Skeletal muscle cell (primary cell): ENCODE measurements at regions not wholly inside any gene's neighbourhood (a gene's known extent, or its start where the extent isn't known, plus 50 kb on each side); places are given as distances from the start of the nearest gene placed in this dataset.
"Not testable (repeated sequence)": the region's sequence is repeated elsewhere in the genome, so short reads cannot be mapped to it uniquely, and the experiment has no call there.

Experiments used
- DNase-seq: peaks from one replicate; pipeline ENCODE4 v3.0.0-alpha.2; 2010; ENCODE audit warnings: low read depth
- H3K4me3 ChIP-seq: 2 replicates; pipeline ENCODE4 v1.5.1; 2011; ENCODE audit warnings: low read depth, mild to moderate bottlenecking, control low read depth, low read length, moderate library complexity

DNA sequence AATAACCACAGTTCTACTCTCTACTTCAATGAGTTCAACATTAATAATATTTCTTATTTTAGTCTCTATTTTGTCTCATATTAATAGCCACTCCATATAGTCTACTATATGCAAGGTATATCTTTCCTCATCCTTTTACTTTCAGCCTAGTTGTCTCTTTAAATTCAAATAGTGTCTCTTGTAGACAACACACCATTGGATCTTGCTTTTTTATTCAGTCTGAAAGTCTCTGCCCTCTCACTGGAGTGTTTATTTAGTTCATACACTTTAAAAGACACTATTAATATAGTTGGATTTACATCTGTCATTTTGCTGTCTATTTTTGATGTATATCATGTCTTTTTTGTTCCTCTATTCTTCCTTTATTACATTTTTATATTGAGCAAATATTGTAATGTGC is 103.5 kb downstream of the RFPL4B start:
- no peak for DNase-seq
- H3K4me3 ChIP-seq = no peak overlapping the region

DNA sequence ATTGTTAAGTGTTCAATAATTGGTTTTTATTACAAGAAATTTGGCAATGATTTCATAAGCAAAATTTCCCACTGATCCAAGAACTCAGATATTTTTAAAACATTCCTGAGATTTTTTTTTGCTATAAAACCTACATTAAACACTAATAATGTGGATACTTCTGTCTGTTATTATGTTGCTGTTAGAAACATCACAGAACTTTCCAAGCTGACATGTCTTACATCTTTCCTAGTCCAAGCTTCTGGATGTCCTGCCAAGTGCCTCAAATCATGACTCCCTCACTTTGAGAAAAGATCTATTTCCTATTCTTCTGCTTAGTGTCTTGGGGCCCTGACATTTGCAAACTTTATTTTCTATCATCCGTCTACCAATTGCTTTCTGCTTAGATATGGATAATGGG is 110.8 kb downstream of the RFPL4B start:
- H3K4me3 ChIP-seq = no peak overlapping the region
- DNase-seq = no peak

DNA sequence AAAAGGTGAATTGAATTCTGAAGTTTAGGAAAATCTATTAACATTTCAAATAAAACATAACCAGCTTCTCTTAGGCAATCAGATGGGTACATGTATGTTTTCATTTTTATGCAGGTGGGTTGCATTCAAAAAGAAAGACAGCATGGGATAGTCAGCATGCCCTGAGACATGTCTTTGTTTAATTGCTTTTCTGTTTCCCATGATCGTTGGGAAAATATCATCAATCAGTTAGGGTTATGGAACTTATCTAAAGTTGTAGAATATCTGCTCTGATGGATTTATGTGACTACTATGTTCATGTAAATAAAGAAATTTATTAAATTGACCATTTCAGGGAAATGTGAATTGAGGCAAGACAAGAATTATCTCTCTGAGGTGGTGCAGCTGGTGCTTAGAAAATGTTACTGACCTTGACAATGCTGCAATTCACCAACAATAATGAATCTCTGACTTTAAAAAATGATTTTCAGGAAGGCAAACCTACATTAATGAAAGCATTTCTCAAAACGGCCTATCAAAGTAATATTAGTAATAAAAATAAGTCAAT is 112.7 kb downstream of the RFPL4B start:
- H3K4me3 ChIP-seq = no peak overlapping the region
- no peak for DNase-seq

DNA sequence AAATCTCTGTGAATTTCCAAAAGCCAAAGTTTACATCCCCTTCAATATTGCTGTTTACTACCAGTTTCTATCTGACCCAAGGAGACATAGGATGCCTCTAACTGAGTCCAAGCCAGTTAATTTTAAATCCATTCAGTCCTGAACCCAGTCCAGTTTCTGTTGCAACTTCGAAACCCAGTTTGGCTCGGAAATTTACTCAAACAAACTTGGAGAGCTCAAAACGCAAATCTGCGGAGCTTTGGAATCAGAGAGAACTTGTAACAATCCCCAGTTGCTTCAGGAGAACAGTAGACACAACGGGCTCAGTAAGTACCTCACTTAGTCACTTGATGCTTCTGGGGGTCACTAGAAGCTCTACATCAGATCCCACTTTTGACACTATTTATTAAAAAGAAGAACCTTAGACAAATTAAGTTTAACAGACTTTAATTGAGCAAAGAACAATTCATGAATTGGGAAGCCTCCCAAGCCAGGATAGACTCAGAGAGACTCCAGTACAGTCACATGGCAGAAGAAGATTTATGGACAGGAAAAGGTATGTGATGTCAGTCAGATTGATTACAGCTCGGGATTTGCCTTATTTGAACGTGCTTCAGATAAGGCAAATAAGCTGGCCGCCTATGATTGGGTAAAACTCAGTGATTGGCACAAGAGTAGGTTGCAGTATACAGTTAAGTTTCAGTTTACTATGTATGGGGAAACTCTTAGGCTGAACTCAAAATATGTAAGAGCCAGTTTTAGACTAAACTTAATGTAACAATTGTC is 118.0 kb downstream of the RFPL4B start:
- H3K4me3 ChIP-seq = no peak overlapping the region
- no peak for DNase-seq

DNA sequence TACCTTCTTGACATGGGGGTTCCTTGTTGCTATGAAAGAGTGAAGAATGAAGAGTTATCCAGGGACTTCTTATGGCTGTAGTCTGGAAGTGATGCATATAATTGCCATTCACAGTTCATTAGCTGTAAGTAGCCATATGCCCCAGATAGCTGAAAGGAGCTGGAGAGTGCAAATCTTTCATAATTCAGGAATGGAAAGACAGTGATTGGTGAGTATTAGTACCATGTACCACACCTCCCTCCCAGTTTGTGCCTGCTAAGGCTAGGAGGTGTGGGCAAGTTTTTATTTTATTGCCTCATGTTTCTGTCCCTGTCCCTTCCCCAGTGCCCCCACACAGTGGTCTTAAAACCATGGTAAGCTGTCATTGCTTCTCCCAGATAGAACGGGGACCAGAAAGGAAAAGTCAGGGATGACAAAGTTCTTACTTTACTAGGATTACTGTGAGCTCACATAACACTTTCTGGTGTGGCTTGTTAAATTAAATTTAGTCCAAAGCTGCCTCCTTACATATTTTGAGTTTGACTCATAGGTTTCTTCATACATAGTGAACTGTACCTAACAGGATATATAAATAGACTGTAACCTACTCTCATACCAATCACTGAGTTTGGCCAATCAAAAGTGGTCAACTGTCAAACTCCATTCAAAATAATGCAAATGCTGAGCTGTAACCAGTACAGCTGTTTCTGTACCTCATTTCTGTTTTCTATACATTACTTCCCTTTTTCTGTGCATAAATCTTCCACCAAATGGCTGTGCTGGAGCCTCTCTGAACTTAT is 119.4 kb downstream of the RFPL4B start:
- peak; percentile 29 for DNase-seq
- no peak overlapping the region for H3K4me3 ChIP-seq

DNA sequence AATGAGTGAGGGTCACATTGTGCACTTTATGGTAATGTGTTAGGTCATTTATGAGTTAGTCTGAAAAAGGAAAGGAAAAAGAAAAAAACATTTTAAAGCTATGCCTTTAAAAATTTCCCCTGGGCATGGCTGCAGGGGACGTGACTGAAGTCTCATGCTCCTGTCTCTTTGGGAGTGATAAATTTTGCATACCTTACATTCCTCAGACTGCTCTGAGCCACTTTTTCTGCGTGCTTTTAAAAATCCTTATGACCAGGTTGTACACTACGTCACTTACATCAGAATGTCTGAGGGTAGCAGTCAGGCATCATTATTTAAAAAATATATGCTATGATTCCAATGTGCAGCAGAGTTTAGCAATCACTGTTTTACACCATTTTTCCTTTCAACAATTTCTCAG is 121.2 kb downstream of the RFPL4B start:
- DNase-seq = no peak
- no peak overlapping the region for H3K4me3 ChIP-seq

DNA sequence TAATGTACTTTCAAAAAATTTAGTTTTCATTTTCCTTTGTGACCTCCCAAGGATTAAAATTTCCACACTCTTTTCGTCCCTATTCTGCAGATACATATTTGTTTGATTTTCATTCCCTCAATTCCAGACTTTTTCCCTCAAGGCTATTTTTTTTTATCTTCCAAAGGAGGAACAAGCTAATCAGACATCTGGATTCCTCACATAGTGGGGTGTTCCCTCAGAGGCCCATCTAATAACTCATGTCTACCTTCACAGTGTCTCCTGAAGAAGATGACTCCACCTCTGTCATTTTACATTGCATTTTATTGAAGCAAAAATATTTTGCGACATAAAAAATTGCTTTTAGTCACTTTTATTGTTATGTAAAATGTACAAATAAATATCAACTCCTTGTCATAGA is 122.2 kb downstream of the RFPL4B start:
- H3K4me3 ChIP-seq = no peak overlapping the region

DNA sequence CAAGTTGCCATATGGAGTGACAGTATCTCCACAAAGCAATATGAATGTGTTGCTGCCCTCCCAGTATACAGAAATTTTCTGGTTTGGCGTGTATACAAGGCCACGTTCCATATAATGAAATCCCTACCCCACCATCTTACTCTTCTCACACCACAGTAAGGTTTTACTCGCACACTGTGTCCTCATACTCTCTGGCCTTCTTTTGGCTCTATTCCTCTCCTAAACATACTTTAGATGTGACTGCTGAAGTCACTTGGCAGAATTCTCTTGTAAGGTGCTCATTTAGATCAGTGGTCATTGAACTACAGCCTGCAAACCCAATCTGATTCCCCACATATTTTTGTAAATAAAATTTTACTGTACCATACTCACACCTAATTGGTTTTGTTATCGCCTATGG is 123.2 kb downstream of the RFPL4B start:
- DNase-seq = no peak
- H3K4me3 ChIP-seq = no peak overlapping the region

More for the DNA sequence above, 122.2 kb downstream of the RFPL4B start:
- DNase-seq = no peak

DNA sequence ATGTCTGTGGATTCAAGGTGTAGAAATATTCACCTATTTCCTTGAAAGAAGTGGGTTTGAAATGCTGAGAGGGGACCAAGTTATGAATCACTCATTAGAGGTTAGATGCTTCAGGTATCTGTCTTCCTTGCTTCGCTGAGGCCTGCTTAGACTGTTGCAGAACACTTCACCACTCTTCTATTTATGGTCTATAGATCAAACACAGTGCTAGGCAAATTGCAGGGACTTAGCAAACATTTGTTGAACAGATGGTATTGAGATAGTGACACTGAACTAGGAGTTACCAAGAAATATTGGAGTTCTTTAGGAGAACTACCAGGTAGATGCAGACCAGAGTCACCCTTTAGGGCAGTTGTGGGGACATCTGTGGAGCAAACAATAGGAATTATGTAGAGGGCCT is 123.8 kb downstream of the RFPL4B start:
- no peak overlapping the region for H3K4me3 ChIP-seq
- no peak for DNase-seq

DNA sequence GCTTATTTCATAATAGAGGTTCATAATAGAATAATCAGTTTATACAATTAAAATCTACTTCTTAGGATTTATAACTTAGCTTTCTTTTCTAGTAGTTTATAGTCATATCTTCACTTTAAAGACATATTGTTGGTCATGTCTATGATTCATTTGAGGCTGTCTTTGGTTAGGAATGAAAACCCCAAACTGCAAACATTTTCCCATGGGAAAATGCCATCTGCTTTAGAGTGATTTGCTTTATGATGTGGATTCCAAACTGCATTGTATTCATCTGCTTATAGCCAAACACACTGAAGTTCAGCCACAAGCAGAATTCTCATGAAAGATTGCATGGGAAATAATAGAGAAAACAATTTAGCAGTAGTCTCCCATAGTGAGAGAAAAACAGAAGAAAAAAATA is 128.0 kb downstream of the RFPL4B start:
- no peak overlapping the region for H3K4me3 ChIP-seq
- DNase-seq = peak; percentile 85

DNA sequence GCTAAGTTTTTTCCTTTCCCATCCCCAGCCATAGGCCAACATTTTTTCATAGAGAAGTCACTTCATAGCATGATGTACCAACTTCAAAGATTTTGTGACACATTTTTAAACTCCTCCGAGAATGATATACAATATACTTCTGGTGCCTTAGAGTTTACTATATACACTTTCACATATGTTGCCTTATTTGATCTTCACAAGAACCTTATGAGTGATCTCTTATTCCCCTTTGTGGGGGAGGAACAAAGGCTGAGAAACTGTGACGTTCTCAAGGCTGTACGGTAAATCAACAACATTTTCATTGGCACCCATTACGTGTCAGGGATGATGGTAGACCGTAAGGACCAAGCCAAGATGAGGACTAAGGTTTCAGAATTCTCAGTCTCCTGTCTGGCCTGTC is 130.0 kb downstream of the RFPL4B start:
- no peak overlapping the region for H3K4me3 ChIP-seq
- no peak for DNase-seq

DNA sequence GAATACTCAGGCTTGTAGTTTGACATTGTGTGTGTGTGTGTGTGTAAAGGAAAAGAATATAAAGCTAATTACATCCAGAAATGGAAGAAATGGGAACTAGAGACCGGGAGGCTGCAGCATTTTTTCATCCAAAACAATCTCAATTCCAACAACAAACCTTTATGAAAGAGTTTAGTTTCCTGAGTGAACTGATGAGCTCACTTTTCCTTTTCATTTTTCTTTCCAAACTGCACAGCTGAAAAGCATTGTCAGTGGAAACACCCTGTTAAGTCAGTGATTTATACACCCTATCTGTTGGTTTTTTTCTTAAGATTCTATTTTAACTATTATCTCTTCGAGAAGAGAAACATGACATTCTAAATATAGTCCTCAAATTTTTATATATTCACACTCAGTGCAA is 130.9 kb downstream of the RFPL4B start:
- no peak for DNase-seq
- no peak overlapping the region for H3K4me3 ChIP-seq

DNA sequence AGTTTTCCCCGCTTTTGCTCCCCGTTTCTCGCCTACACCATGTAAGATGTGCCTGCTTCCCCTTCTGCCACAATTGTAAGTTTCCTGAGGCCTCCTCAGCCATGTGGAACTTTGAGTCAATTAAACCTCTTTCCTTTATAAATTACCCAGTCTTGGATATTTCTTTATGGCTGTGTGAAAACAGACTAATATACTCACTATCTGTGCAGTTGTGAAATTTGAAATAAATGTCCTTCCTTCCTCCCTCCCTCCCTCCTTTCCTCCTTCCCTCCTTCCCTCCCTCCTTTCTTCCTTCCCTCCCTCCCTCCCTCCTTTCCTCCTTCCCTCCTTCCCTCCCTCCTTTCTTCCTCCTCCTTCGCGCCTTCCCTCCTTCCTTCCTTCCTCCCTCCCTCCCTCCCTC is 132.8 kb downstream of the RFPL4B start:
- not testable (repeated sequence) for DNase-seq, H3K4me3 ChIP-seq

DNA sequence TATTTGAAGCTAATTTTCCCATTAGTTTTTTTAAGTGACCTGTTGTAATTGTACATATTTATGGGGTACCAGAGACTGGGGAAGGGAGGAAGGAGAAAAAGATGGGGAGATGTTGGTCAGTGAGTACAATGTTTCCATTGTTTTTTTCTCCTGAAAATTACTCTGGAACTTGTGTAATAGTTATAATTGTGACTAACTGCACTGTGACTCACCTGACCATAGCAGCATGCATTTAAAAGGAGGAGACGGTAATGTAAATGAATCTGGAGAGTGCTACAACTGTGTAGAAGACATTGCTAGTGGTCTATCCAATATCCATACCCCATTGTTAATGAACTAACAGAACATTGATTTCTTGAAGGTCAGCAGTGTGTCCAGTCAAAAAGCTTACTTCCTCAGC is 133.4 kb downstream of the RFPL4B start:
- no peak for DNase-seq
- H3K4me3 ChIP-seq = no peak overlapping the region

DNA sequence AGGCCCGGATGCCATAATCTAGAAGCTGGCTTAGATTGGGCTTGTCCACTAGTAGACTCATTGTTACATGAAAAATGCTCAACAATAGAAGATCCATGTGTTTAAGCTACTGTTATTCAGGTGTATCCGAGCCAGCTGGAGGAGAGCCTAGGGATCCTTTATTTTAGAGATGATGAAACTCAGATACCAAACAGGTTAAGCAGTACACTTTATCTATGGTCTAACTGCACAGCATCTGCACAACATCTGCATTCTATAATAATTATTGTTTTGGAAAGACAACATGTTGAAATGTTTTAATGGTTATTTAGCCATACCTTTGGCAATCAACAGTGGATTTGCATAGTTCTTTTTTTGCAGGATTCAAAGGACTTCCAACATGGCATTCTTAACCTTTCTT is 134.1 kb downstream of the RFPL4B start:
- no peak for DNase-seq
- no peak overlapping the region for H3K4me3 ChIP-seq

DNA sequence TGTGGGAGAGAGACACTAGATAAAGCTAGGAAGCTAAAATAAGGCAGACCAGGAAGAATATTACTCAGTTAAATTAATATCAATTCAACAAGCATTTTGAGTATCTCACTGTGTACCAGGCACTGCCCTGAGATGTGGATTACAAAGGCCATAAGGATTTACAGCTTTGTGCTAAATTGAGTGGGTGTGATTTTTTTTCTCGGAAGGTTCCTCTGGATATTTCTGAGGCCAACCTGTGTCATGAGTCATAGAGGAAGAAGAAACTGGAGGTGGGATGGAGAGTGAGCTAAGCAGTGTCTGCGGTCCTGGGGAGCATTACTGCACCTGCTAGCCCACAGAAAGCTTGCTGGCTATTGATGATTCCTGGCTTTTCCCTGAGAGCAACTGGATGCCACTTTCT is 135.2 kb downstream of the RFPL4B start:
- no peak overlapping the region for H3K4me3 ChIP-seq
- DNase-seq = no peak

DNA sequence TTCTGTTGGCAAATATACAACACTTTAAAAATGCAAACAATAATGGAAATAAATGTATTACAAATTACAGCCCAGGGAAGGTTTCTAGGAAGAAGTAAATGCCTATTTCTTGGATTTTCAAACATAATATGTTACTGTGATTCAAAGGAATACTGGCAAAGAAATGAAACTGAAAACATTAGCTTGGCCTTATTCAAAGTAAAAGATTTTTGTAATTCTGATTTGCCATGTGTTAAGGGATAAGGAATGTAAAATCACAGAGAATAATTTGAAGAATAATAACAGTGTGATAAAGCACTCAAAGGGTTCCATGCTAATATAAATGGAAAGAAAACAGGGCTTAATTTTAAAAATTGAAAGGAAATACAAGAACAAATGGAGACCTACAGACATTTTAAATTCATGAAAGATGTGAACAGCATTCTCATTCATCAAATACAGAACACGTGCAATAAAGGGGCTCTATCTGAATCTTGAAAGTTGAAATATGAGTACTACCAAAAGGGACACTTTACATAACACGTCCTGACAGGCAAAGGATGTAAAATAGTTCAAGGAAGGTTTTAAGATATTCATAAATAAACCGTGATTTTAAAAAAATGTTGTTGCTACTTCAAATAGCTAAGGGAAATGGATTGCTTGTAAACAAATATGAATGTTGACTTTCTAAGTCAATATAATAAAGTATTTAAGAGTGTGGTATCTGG is 138.1 kb downstream of the RFPL4B start:
- DNase-seq = no peak
- H3K4me3 ChIP-seq = no peak overlapping the region

DNA sequence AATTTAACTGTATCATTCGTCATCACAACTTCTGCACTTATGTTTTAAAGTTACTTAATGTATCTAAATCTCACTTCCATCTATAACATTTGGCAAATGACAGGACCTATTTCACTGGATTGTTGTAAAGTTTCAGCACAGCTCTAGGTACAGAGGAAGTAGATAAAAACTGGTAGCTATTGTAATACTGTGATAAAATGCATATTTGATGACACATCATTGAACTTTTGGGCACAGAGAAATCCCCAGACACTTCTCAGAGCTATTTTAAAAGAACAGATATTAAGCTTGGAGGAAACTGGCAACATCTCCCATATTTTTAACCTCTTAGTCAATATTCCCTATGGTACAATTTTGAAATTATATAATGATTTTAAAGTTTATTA is 138.7 kb downstream of the RFPL4B start:
- H3K4me3 ChIP-seq = no peak overlapping the region
- no peak for DNase-seq

DNA sequence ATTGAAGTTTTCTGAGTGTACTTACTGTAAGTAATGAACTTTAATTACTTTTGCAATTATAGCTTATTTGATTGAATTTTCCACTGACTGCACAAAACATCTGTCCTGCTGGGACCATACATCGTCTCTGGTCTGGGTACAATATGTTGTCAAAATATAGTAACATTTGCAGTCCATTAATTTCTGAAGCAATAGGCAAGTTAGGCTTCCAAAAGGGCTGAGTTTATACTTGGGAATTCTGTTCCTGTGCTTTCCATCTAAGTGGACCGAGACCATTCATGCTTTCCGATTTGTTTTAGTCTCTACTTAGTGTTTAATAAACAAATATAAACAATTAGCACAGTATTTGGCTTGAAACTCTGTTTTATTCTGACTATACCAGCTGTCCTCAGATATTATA is 139.3 kb downstream of the RFPL4B start:
- DNase-seq = no peak
- H3K4me3 ChIP-seq = no peak overlapping the region

DNA sequence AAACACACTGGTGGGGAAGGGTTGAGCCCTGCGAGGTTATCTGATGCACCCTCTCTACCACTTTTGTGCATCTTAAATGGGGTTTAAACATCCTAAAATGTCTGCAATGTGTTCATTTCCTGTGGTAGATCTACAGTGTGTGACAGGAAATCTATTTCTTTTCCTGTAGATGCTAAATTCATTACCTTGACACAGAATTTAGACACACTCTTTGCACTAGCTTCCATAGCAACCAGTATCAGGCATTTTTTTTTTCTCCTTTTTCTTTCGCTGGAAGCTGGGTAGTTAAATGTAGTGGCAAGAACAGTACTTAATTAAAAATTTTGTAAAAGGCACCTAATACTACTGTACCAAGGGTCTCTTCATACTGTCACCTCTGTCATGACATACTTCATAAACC is 141.1 kb downstream of the RFPL4B start:
- no peak overlapping the region for H3K4me3 ChIP-seq
- DNase-seq = no peak
